PC-9 (cell line): ENCODE measurements at regions not wholly inside any gene's neighbourhood (a gene's known extent, or its start where the extent isn't known, plus 50 kb on each side); places are given as distances from the start of the nearest gene placed in this dataset.

Experiments
- CTCF ChIP-seq: fragments of 200-600 bp; sonication (generic); conservative IDR thresholded peaks from 2 replicates; pipeline ENCODE4 v1.6.1; 2017; ENCODE audit warnings: mixed run types, antibody characterized with exemption, mild to moderate bottlenecking, moderate library complexity
- EZH2 ChIP-seq: fragments of 200-600 bp; sonication (generic); IDR thresholded peaks from 2 replicates; pipeline ENCODE4 v1.8.0; 2017; ENCODE audit warnings: antibody characterized with exemption, low read depth

DNA sequence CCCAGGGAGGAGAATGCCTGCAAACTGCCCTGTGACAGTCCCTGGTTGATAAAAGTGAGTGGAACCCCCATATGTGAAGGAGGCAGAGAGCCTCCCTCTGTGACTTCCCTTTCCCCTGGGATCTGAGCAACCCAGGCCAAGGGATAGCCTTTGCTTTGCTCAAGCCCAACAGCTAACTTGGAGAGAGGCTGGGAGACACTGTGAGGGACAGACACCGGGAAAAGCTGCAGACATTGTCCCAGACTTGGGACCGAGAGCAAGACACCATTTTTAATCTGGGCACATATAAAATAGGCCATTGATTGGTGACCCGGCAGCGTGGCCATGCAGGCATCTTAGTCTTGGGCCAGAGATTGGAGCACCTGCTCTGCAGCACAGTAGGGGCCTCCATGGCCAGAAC, 96.1 kb upstream of the SALL3 start:
- TF ChIP-seq CTCF (no peak), EZH2 (no peak)
